ENCODE measurements at regions not wholly inside any gene's neighbourhood (a gene's known extent, or its start where the extent isn't known, plus 50 kb on each side); places are given as distances from the start of the nearest gene placed in this dataset.

GRCh38 chr11:121886005-121886734 is 229.8 kb downstream of the BLID start:
- no peak overlapping the region for H2AFZ ChIP-seq (ENCODE audit: low read length)
- H3K79me2 ChIP-seq (ENCODE audit: low read length), result no peaks in the 10 kb centered on the region
- H3K36me3 ChIP-seq (replicated peaks; ENCODE audit: insufficient read depth, low read length), result no peaks in the 10 kb centered on the region
- H3F3A ChIP-seq (ENCODE audit: insufficient read depth, low read length), result no peaks in the 10 kb centered on the region
- no peak for DNase-seq
- no peaks in the 10 kb centered on the region for H3K4me1 ChIP-seq (ENCODE audit: low read length)
- H3K27me3 ChIP-seq (replicated peaks; ENCODE audit: insufficient read depth, low read length), result no peaks in the 10 kb centered on the region
- H3K9ac ChIP-seq (ENCODE audit: low read length), result no peak overlapping the region
- H3K9me2 ChIP-seq (replicated peaks; ENCODE audit: insufficient read depth, low read length), result no peaks in the 10 kb centered on the region
- TF ChIP-seq EZH2phosphoT487 (IDR thresholded peaks at IDR 0.05; ENCODE audit: low read length), result no peak
- no peak for TF ChIP-seq EZH2 (optimal IDR thresholded peaks at IDR 0.05; ENCODE audit: low read depth, low read length)
- TF ChIP-seq CTCF (IDR thresholded peaks at IDR 0.05; ENCODE audit: low read length), result no peak
- H3K9me3 ChIP-seq (replicated peaks; ENCODE audit: insufficient read depth, low read length), result no peaks in the 10 kb centered on the region
- no peak overlapping the region for H3K4me3 ChIP-seq (ENCODE audit: low read length)
- H3K27ac ChIP-seq (ENCODE audit: low read length), result no peak overlapping the region
- H4K20me1 ChIP-seq (ENCODE audit: insufficient read depth, low read length), result no peaks in the 10 kb centered on the region
- no peak overlapping the region for H3K4me2 ChIP-seq (ENCODE audit: low read depth, low read length)

- Histone ChIP-seq H3K9ac (ENCODE audit: low read length) (no peak overlapping the region), H2AFZ (ENCODE audit: low read length) (no peak overlapping the region), H3K36me3 (replicated peaks; ENCODE audit: insufficient read depth, low read length) (no peaks in the 10 kb centered on the region), H3K27me3 (replicated peaks; ENCODE audit: insufficient read depth, low read length) (no peaks in the 10 kb centered on the region), H3K27ac (ENCODE audit: low read length) (no peak overlapping the region), H3K4me2 (ENCODE audit: low read depth, low read length) (no peak overlapping the region), H3K4me3 (ENCODE audit: low read length) (no peak overlapping the region), H3K4me1 (ENCODE audit: low read length) (no peaks in the 10 kb centered on the region), H3F3A (ENCODE audit: insufficient read depth, low read length) (no peaks in the 10 kb centered on the region), H3K79me2 (ENCODE audit: low read length) (no peaks in the 10 kb centered on the region), H3K9me3 (replicated peaks; ENCODE audit: insufficient read depth, low read length) (no peaks in the 10 kb centered on the region), H4K20me1 (ENCODE audit: insufficient read depth, low read length) (no peaks in the 10 kb centered on the region), H3K9me2 (replicated peaks; ENCODE audit: insufficient read depth, low read length) (no peaks in the 10 kb centered on the region)
- no peak for DNase-seq
- TF ChIP-seq CTCF (IDR thresholded peaks at IDR 0.05; ENCODE audit: low read length) (no peak), EZH2 (optimal IDR thresholded peaks at IDR 0.05; ENCODE audit: low read depth, low read length) (no peak), EZH2phosphoT487 (IDR thresholded peaks at IDR 0.05; ENCODE audit: low read length) (no peak)
Measured at GRCh38 chr11:121884626-121885025, 231.4 kb downstream of the BLID start.

- Histone ChIP-seq H3K9me3 (replicated peaks; ENCODE audit: insufficient read depth, low read length) (no peaks in the 10 kb centered on the region), H3K4me1 (ENCODE audit: low read length) (no peaks in the 10 kb centered on the region), H2AFZ (ENCODE audit: low read length) (no peak overlapping the region), H3K27ac (ENCODE audit: low read length) (no peak overlapping the region), H3F3A (ENCODE audit: insufficient read depth, low read length) (no peaks in the 10 kb centered on the region), H3K4me3 (ENCODE audit: low read length) (no peak overlapping the region), H3K4me2 (ENCODE audit: low read depth, low read length) (no peak overlapping the region), H3K36me3 (replicated peaks; ENCODE audit: insufficient read depth, low read length) (no peaks in the 10 kb centered on the region), H3K79me2 (ENCODE audit: low read length) (no peaks in the 10 kb centered on the region), H3K9me2 (replicated peaks; ENCODE audit: insufficient read depth, low read length) (no peaks in the 10 kb centered on the region), H3K9ac (ENCODE audit: low read length) (no peak overlapping the region), H4K20me1 (ENCODE audit: insufficient read depth, low read length) (no peaks in the 10 kb centered on the region), H3K27me3 (replicated peaks; ENCODE audit: insufficient read depth, low read length) (no peaks in the 10 kb centered on the region)
- TF ChIP-seq EZH2 (optimal IDR thresholded peaks at IDR 0.05; ENCODE audit: low read depth, low read length) (no peak), EZH2phosphoT487 (IDR thresholded peaks at IDR 0.05; ENCODE audit: low read length) (no peak), CTCF (IDR thresholded peaks at IDR 0.05; ENCODE audit: low read length) (no peak)
- DNase-seq, result no peak
Measured at GRCh38 chr11:121881806-121882205, 234.2 kb downstream of the BLID start.
